GM18909 (cell line): ENCODE measurements at regions not wholly inside any gene's neighbourhood (a gene's known extent, or its start where the extent isn't known, plus 50 kb on each side); places are given as distances from the start of the nearest gene placed in this dataset.
"Not testable (repeated sequence)": the region's sequence is repeated elsewhere in the genome, so short reads cannot be mapped to it uniquely, and the experiment has no call there.

Experiments
- ATAC-seq: cut with Tn5 transposase; IDR thresholded peaks from one replicate; pipeline ENCODE4 v1.9.1; 2021; ENCODE audit warnings: mild to moderate bottlenecking; ENCODE audit not compliant: unreplicated experiment, poor library complexity

DNA sequence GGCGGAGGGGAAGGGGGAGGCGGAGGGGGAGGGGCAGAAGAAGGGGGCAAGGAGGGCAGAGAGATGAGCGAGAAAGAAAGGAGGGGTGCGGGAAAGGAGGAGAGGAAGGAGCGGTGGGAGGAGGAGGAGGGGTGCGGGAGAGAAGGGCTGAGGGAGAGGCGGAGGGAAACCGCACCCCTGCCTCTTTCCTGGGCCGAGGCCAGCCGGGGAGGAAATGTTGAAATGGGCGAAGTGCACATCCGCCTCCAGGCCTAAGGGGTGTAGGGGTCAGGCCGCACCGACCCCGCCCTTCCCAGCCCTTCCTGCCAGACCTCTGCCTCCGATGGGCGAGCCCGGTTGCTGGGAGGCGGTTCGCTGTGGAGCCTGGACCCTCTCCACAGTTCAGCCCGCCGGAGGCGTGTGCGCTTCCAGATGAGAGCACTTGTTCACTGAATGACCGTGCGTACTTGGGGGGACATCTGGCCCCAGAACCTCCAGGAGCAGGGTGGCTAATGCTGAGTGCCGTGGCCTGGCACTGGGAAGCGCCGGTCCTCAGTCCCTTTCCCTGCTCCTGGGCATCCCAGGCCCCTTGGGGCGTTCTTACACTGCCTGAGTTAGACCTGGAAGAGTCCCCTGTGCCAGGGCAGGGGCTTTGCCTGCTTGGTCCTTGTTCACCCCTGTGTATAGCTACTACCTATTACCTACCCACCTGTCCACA, 110.3 kb upstream of the KLF13 start:
- peak; percentile 46 for ATAC-seq

DNA sequence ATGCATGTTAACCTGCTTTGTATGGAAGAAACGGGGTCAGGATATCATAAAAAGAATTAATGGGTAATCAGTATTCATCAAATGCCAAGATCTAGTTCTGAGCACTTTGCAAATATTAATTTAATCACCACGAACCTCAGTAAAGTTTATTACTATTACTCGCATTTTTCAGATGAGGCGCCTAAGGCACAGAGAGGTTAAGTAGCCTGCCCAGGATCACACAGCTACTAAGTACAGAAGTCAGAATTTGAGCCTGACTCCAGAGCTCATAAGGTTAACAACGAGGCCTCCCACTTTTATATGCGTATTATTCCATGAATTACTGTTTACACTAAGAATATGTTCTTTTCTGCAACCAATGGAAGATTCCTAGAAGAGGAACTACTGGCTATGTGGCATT, 109.6 kb upstream of the KLF13 start:
- no peak for ATAC-seq

DNA sequence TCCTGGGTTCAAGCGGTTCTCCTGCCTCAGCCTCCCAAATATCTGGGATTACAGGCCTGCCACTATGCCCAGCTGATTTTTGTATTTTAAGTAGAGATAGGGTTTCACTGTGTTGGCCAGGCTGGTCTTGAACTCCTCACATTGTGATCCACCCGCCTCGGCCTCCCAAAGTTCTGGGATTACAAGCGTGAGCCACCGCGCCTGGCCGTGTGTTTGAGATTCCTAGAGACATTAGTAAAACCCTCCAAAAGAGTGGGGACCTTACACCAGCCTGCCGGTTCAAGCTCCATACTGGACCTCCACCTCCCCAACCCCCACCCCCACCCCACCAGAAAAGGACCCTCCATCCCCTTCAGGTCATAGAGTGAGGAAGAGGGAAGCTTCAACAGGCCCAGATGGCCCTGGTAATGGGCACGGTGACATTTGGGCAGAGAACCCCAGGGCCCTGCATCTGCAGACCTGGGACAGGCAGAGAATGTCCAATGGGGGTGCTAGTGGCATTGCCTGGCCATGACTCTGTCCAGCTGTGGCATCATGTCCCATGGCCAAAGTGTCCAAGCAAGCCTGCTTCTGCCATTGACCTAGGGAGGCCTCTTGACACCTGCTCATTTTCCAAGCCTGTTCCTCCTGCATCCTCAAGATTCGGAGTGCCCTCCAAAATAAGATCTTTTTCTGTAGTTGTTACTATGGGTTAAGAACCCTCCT, 108.9 kb upstream of the KLF13 start:
- ATAC-seq, result no peak

DNA sequence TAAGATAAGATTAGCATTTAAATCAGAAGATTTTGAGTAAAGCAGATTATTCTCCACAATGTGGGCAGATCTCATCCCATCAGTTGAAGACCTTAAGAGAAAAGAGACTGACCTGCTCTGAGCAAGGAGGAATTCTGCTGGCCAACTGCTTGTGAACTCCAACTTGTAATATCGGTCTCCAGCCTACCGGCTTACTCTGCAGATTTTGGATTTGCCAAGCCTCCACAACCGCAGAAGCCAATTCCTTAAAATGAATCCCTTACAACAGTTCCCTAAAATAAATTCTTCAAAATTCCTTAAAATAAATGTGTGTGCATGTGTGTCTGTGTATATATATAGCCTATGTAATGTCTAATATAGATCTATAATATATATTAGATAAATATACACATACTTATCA, 107.4 kb upstream of the KLF13 start:
- no peak for ATAC-seq

DNA sequence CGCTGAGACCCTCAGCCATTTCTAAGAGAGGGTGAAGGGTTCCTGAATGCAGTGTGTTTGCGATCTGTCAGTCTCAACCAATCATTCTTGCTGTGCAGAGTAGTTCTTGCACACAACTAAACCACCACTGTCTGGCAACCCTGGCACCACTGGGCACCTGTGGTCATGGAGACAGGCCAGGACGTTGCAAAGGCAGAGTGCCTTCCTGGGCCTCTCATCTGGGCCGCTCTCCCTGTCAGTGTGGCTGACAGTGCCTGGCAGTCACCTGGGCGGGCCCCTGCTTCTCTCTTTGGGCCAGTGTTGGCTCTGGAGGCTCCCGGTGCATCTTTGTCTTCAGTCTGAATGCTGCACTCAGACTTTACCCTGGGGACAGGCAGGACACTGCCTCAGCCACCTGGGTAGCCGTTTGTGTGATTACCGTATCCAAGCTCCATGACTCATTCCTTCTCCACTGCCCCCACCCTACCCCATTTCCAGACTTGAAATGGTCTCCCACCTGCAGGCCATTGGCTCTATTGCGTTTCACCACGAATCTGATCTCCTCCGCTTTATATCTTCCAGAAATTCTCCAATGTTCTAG, 104.6 kb upstream of the KLF13 start:
- no peak for ATAC-seq

DNA sequence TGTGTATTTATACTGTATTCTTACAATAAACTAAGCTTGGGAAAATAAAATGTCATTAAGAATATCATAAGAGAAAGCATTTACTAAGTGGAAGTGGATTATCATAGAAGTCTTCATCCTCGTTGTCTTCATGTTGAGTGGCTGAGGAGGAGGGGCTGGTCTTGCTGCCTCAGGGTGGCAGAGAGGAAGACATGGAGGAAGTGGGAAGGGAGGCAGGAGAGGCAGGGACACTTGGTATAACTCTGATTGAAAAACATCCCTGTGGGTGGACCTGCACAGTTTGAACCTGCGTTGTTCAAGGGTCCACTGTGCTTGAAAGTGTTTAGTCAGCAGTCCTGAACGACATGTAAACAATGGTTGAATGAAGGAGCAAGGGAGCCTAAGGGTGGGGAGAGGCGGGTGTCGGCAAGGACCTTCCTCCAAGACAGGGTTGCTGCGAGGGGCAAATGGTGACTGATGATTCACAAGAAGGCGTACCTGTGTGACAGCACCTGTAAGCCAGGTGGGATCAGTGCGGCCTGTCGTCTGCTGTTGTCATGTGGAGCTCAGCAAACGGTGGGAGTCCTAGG, 103.8 kb upstream of the KLF13 start:
- no peak for ATAC-seq

DNA sequence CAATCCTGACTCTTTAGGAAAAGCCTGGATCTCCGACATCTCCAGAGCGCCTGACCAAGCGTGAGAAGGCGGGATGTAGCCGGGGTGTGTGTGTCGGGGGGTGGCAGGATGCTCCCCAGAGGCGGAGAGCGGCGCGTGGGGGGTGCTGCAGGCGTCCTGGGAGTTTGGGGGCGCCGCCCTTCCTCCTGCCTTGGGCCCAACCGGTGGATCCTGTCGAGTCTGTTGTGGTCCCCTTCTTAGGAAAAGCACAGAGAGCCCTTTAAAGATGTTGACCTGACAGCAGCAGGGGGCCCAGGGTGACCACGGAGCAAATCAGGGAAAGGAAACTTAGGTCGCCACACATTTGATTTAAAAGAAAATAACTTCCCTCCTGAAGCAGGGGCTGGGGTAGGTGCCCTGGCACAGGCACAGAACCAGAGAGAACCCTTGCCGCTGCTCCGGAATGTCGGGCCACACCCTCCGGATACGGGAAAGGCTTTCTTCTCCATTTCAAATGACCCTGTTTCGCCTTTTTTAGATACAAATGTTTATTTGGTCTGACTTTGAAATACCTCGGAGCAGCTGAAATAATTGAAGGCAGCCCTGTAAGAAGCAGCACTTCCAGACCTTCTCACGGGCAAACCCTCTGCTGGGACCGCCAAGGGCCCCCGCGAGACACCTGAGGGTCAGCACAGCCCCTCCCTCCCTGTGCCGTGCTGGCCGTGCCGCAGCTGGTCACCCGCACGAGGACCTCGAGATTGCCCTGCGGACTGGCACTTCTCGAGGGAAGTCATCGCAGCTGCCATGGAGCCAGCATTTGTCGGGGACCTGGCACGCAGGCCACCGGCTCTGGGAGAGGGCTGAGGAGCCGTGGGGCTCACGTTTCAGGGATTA, 102.9 kb upstream of the KLF13 start:
- ATAC-seq, result no peak

DNA sequence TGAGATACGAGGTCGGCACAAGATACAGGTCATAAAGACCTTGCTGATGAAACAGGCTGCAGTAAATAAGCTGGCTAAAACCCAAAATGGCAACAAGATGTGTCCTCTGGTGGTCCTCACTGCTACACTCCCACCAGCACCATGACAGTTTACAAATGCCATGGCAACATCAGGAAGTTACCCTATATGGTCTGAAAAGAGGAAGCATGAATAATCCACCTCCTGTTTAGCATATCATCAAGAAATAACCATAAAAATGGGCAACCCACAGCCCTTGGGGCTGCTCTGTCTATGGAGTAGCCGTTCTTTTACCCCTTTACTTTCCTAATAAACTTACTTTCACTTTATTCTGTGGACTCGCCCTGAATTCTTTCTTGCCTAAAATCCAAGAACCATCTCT, 102.0 kb upstream of the KLF13 start:
- not testable (repeated sequence) for ATAC-seq

DNA sequence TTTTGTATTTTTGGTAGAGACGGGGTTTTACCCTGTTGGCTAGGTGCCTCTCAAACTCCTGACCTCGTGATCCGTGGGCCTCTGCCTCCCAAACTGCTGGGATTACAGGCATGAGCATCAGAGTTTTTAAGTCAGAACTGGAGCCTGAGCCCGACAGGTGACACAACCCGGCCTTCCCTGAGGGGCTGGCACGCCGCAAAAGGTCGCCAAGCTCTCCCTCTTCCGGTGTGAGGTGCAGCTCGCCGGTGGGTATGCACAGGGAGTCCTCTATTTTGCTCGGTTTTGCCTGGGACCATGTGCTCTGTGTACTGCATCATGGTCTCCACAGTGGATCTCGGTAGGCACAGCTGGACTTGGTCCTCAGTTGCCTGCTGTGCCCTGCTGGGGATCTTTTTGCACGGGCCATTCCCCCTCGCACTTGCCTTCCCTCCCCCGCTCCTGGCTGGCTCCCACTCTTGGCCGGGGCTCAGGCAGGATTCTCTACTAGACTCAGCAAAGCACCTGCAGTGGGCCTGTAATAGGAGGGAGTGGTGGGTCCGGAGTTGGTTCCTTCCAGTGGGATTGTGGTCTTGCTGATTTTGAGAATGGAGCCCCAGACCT, 101.2 kb upstream of the KLF13 start:
- no peak for ATAC-seq

DNA sequence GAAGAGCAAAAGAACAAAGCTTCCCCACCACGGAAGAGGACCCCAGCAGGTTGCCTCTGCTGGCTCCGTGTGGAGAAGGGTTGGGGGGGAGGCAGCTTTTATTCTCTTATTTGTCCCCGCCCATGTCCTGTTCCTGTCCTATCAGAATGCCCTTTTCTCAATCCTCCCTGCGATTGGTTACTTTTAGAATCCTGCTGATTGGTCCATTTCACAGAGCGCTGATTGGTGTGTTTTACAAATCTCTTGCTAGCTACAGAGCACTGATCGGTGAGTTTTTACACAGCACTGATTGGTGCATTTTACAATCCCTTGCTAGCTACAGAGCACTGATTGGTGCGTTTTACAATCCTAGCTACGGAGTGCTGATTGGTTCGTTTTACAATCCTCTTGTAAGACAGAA, 100.6 kb upstream of the KLF13 start:
- ATAC-seq, result no peak

DNA sequence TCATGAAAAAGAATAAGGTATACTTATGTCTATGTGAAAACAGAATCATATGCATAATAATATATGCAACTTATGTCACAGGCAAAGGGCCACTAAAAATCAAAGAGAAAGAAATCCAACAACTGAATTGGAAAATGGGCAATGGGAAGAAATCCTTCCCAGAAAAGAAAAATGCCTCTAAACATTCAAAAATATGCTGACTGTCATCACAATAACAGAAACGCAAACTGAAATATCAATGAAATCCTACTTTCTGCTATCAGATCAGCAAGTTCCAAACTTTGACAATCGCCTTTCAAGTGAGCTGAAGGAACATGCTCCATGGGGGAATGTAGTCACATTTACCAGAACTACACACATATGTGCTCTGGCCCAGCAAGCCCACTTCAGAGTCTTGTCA, 99.4 kb upstream of the KLF13 start:
- ATAC-seq, result no peak

DNA sequence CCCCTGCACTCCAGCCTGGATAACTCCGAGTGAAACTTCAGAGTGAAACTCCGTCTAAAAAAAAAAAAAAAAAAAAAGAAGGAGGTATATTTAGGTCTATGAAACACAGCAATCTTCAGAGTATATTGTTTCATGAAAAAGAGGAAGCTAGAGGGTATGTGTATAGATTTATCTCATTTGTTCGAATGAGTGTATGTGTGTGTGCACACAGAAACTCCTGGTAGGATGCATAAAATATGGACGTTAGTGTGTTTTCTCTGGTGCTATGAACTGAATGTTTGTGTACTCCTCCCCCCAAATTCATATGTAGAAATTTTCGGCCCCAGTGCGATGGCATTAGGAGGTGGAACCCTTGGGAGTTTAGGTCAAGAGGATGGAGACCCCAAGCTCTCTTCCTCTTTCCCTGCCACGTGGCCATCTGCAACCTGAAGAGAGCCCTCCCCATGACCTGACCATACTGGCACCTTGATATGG, 98.6 kb upstream of the KLF13 start:
- ATAC-seq, result no peak

DNA sequence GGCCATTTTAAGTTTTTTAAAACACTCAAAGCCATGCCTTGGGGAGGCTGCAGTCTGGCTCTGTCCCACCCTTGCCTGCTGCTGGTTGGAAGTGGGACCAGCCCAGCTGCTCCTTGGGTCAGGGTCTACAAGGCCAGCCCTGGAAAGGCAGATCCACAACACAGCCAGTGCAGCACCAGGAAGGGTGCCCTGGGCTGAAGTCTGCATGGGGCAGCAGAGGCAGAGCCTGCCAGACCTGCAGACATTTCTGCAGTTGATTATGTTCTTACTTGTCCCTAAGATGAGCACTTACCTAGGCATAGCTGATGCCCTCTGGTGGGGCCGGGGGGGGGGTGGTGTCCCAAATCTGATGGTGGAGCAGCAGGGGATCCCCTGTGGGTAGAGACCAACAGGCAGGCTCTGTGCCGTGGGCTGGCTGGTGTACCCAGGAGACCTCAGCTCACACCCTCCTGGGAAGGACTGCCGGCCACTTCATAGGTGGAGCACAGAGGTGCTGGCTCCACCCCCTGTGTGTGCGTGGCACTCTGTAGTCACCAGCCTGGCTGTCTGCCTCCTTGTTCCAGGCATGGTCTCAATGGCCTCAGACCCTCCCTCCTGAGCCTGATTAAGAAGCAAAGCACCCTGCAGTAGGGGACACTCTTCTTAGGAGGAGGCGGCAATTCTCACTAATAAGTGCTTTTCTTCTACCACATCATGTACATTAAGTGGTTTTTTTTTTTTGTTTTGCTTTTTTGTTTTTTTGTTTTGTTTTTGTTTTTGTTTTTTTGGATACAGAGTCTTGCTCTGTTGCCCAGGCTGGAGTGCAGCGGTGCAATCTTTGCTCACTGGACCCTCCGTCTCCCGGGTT, 97.4 kb upstream of the KLF13 start:
- peak; percentile 71 for ATAC-seq

DNA sequence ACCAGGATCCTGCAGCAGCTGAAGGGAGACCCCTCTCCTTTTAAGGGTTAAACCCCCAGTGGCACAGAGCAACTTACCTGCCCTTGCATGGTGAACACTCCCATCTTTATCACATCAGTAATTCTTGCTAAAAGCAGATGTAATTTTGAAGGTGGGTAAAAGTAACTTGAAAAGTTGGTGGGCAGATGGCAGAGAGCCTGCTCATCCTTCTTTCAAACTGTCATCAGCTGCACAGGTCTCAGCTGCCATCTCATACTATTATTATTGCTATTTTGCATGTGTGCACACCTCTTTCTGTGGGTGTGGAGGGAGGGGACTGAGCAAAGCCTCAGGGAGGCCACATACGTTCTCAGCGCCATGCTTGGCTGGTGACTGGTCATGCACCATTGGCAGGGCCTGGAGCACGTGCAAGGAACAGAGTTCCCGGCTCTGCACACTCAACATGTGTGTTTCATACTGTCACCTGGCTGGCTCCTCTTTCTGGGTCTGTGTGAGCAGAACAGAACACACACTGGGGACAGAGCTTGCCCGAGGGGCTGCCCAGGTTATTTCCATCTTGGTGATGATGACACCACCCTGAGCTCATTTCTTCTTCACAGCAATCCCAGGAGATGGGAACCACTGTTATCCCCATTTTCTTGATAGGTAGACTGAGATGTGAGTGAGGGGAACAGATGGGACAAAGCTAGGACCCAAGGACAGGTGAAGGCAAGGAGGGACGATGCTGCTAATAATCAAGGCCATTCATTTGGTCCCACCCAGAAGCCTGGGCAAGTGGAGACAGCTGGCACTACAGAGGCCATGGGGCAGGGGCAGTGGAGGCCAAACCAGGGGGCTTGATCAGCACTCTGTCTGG, 95.8 kb upstream of the KLF13 start:
- ATAC-seq, result peak; percentile 82

DNA sequence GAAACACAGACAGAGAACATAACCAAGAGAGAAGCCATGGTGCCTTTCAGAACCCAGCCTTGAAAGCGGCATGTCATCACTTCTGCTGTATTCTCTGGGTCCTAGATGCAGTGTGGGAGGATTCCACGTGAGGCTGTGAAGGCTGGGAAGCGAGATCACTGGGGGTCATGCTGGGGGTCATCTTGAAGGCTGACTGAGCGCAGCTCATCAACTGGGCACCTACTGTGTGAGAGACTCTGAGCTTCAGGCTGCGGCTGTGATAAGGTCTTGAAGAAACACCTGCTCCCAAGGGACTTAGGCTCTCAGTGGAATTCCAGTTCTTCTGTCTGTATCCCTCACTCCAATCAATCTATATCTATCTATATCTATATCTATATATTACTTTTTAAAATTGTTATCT, 91.8 kb upstream of the KLF13 start:
- ATAC-seq, result no peak

DNA sequence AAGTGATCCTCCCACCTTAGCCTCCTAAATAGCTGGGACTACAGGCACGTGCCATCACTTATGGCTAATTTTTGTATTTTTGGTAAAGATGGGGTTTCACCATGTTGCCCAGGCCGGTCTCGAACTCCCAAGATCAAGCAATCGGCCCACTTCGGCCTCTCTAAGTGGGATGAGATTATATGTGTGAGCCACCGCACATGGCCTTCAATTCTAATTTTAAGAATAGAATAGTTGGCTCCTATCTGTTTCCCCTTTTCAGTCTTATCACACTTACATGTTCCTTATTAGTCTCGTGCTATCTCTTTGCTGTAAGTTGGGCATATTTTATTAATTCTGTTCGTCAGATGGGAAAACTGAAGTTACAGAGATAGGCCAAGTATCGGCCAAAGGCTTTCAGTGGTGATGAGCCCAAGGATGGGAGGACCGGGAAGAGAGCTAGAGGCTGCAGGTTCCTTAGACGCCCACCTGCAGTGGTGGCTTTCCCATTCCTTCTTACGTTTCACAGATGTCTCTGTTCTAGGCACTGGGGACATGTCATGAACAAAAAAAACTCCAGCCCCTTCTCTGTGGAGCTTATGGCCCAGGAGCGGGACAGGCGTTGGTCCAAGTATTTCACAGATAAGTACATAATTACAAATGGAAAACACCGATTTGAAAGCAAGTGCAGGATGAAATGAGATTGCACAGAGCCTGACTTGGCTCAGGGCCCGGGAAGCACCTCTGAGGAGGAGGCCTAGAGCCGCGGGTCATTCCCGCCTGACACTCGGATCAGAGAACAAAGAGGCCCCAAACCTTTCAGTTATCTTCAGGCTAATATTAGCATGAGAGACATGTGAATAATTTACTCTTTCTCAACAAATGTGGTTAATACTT, 91.1 kb upstream of the KLF13 start:
- no peak for ATAC-seq
